ENCODE measurements at regions not wholly inside any gene's neighbourhood (a gene's known extent, or its start where the extent isn't known, plus 50 kb on each side); places are given as distances from the start of the nearest gene placed in this dataset.

- H3K4me1 ChIP-seq (ENCODE audit: control insufficient read depth, insufficient read depth, low read length): no peaks in the 10 kb centered on the region
- H3K4me3 ChIP-seq (ENCODE audit: low read depth, low read length): no peak overlapping the region
- TF ChIP-seq ZBTB49 (tag by site-specific recombination; IDR thresholded peaks at IDR 0.05; ENCODE audit: low read depth) (no peak), ZNF157 (tag by site-specific recombination; IDR thresholded peaks at IDR 0.05) (no peak)
- POLR2A ChIA-PET: no interaction called here
- CTCF ChIA-PET: no interaction called here
- no peaks in the 10 kb centered on the region for H3K36me3 ChIP-seq (ENCODE audit: control insufficient read depth in 2 of 2, insufficient read depth in 1 of 2, low read length in 2 of 2)
- no peak overlapping the region for H3K27ac ChIP-seq (ENCODE audit: extremely low read depth, low read depth, low read length)
- no peaks in the 10 kb centered on the region for H3K9me3 ChIP-seq (ENCODE audit: control insufficient read depth, insufficient read depth, low read depth, low read length)
Measured at GRCh38 chr13:54633456-54633855, 1604.8 kb downstream of the OLFM4 start.

GRCh38 chr13:54636231-54636630 is 1607.6 kb downstream of the OLFM4 start:
- ChIA-PET POLR2A (no interaction called here), CTCF (interaction anchor here (0.6 kb wide), 1 partner anchor 24 kb away, joined by 3 read pairs; no protein-coding TSS in a partner anchor)
- no peaks in the 10 kb centered on the region for H3K4me1 ChIP-seq (ENCODE audit: control insufficient read depth, insufficient read depth, low read length)
- no peaks in the 10 kb centered on the region for H3K36me3 ChIP-seq (ENCODE audit: control insufficient read depth in 2 of 2, insufficient read depth in 1 of 2, low read length in 2 of 2)
- TF ChIP-seq ZNF266 (tag by site-specific recombination; IDR thresholded peaks at IDR 0.05; ENCODE audit: low read depth) (no peak), ZNF354C (tag by site-specific recombination; IDR thresholded peaks at IDR 0.05; ENCODE audit: borderline replicate concordance, low read depth) (no peak), ZNF274 (IDR thresholded peaks at IDR 0.05; ENCODE audit: low read length) (no peak), ZNF274 (tag by site-specific recombination; IDR thresholded peaks at IDR 0.05; ENCODE audit: borderline replicate concordance) (no peak), CTCF (tag by site-specific recombination; IDR thresholded peaks at IDR 0.05) (no peak), ZNF202 (tag by site-specific recombination; IDR thresholded peaks at IDR 0.05; ENCODE audit: borderline replicate concordance) (no peak), GLI2 (tag by site-specific recombination; IDR thresholded peaks at IDR 0.05; ENCODE audit: borderline replicate concordance, low read depth) (no peak), PRDM6 (tag by site-specific recombination; IDR thresholded peaks at IDR 0.05) (no peak), ZNF555 (tag by site-specific recombination; conservative IDR thresholded peaks at IDR 0.05) (no peak), OSR2 (tag by site-specific recombination; IDR thresholded peaks at IDR 0.05) (no peak), HOXA7 (CRISPR knock-in tag; IDR thresholded peaks at IDR 0.05; ENCODE audit: borderline replicate concordance) (no peak), KLF7 (tag by site-specific recombination; IDR thresholded peaks at IDR 0.05; ENCODE audit: borderline replicate concordance) (no peak), ZNF830 (tag by site-specific recombination; IDR thresholded peaks at IDR 0.05; ENCODE audit: low read depth) (no peak), BCL11B (tag by site-specific recombination; IDR thresholded peaks at IDR 0.05; ENCODE audit: low read depth) (no peak), ZNF19 (tag by site-specific recombination; IDR thresholded peaks at IDR 0.05; ENCODE audit: low read depth) (no peak), EGR2 (tag by site-specific recombination; IDR thresholded peaks at IDR 0.05; ENCODE audit: low read depth) (no peak), ZNF654 (tag by site-specific recombination; IDR thresholded peaks at IDR 0.05; ENCODE audit: low read depth) (no peak), ZNF26 (tag by site-specific recombination; IDR thresholded peaks at IDR 0.05) (no peak)
- H3K9me3 ChIP-seq (ENCODE audit: control insufficient read depth, insufficient read depth, low read depth, low read length): no peaks in the 10 kb centered on the region
- H3K4me3 ChIP-seq (ENCODE audit: low read depth, low read length): no peak overlapping the region
- no peak overlapping the region for H3K27ac ChIP-seq (ENCODE audit: extremely low read depth, low read depth, low read length)
